Neuronal stem cell (in vitro differentiated cells): ENCODE measurements at regions not wholly inside any gene's neighbourhood (a gene's known extent, or its start where the extent isn't known, plus 50 kb on each side); places are given as distances from the start of the nearest gene placed in this dataset.

Source experiments
- DNase-seq: peaks from one replicate; pipeline ENCODE4 v3.0.0-alpha.2; 2013; ENCODE audit warnings: low spot score
- H2AFZ ChIP-seq: one replicate; pipeline ENCODE4 v1.6.1; 2013; ENCODE audit warnings: mild to moderate bottlenecking, low read length, inconsistent platforms
- H2AK5ac ChIP-seq: 2 replicates; pipeline ENCODE4 v1.6.1; 2013; ENCODE audit warnings: low read depth, mild to moderate bottlenecking, inconsistent platforms, low read length, moderate library complexity, mixed read lengths
- H2BK120ac ChIP-seq: 2 replicates; pipeline ENCODE4 v1.6.1; 2013; ENCODE audit warnings: low read depth, mild to moderate bottlenecking, inconsistent platforms, low read length, moderate library complexity, mixed read lengths
- H2BK12ac ChIP-seq: one replicate; pipeline ENCODE4 v1.6.1; 2013; ENCODE audit warnings: low read length, inconsistent platforms
- H2BK15ac ChIP-seq: 2 replicates; pipeline ENCODE4 v1.6.1; 2013; ENCODE audit warnings: mild to moderate bottlenecking, low read length, inconsistent platforms, mixed read lengths
- H2BK5ac ChIP-seq: one replicate; pipeline ENCODE4 v1.6.1; 2013; ENCODE audit warnings: inconsistent platforms, mild to moderate bottlenecking, low read length, moderate library complexity
- H3K14ac ChIP-seq: one replicate; pipeline ENCODE4 v1.6.1; 2013; ENCODE audit warnings: low read length, inconsistent platforms
- H3K18ac ChIP-seq: 2 replicates; pipeline ENCODE4 v1.6.1; 2013; ENCODE audit warnings: low read length, inconsistent platforms
- H3K23ac ChIP-seq: 2 replicates; pipeline ENCODE4 v1.6.1; 2013; ENCODE audit warnings: low read depth, mild to moderate bottlenecking, mixed read lengths, low read length, inconsistent platforms; ENCODE audit not compliant: poor library complexity
- H3K27ac ChIP-seq: replicated peaks from 3 replicates; pipeline ENCODE4 v1.5.1; 2013; ENCODE audit warnings: low read length, inconsistent platforms
- H3K27me3 ChIP-seq, 3 experiments: 2 replicates each; pipeline ENCODE4 v1.6.1; 2013; ENCODE audit warnings: low read length in 3 of 3, mild to moderate bottlenecking in 2 of 3, inconsistent platforms in 1 of 3, low read depth in 1 of 3, mixed read lengths in 1 of 3, moderate library complexity in 1 of 3; ENCODE audit not compliant: control insufficient read depth in 3 of 3, insufficient read depth in 3 of 3
- H3K36me3 ChIP-seq, 2 donors: replicated peaks in 1 of 2; 2 replicates each; pipeline ENCODE4 v1.6.1; 2013; ENCODE audit warnings: low read length in 2 of 2; ENCODE audit not compliant: control insufficient read depth in 2 of 2, insufficient read depth in 2 of 2
- H3K4ac ChIP-seq: 2 replicates; pipeline ENCODE4 v1.6.1; 2013; ENCODE audit warnings: inconsistent platforms, mild to moderate bottlenecking, low read length, moderate library complexity
- H3K4me1 ChIP-seq, 2 donors: 1 replicate in 1 of 2; 2 replicates in 1 of 2; pipeline ENCODE4 v1.6.1; 2013; ENCODE audit warnings: low read length in 2 of 2, low read depth in 1 of 2; ENCODE audit not compliant: control insufficient read depth in 2 of 2, insufficient read depth in 1 of 2
- H3K4me2 ChIP-seq: one replicate; pipeline ENCODE4 v1.6.1; 2013; ENCODE audit warnings: mild to moderate bottlenecking, low read length, inconsistent platforms; ENCODE audit not compliant: insufficient read depth, poor library complexity, severe bottlenecking
- H3K4me3 ChIP-seq, 2 donors: 2 replicates each; pipeline ENCODE4 v1.5.1; 2013; ENCODE audit warnings: low read length in 2 of 2, mild to moderate bottlenecking in 2 of 2, inconsistent platforms in 1 of 2, moderate library complexity in 1 of 2
- H3K79me1 ChIP-seq: one replicate; pipeline ENCODE4 v1.6.1; 2013; ENCODE audit warnings: low read depth, mild to moderate bottlenecking, inconsistent platforms, low read length, moderate library complexity
- H3K9ac ChIP-seq: one replicate; pipeline ENCODE4 v1.6.1; 2013; ENCODE audit warnings: mild to moderate bottlenecking, low read depth, low read length, inconsistent platforms; ENCODE audit not compliant: poor library complexity
- H3K9me3 ChIP-seq, 2 donors: replicated peaks in 1 of 2; 2 replicates each; pipeline versions ENCODE3 to v1.6.1; 2013; ENCODE audit warnings: low read length in 2 of 2, mild to moderate bottlenecking in 2 of 2, inconsistent platforms in 1 of 2, low read depth in 1 of 2, mixed read lengths in 1 of 2, moderate library complexity in 1 of 2; ENCODE audit not compliant: control insufficient read depth in 2 of 2, insufficient read depth in 1 of 2
- H4K8ac ChIP-seq: one replicate; pipeline ENCODE4 v1.6.1; 2013; ENCODE audit warnings: low read depth, mild to moderate bottlenecking, inconsistent platforms, low read length, moderate library complexity
- H4K91ac ChIP-seq: one replicate; pipeline ENCODE4 v1.6.1; 2013; ENCODE audit warnings: low read length, low read depth, mild to moderate bottlenecking, inconsistent platforms; ENCODE audit not compliant: poor library complexity
- WGBS, 2 donors: extraction: QIAGEN DNeasy Blood & Tissue Kit; methylation state at CpG; one replicate each; pipeline ENCODE4 v1.1.7; 2013; ENCODE audit warnings: missing lambda C conversion rate in 2 of 2, mixed read lengths in 1 of 2; ENCODE audit not compliant: insufficient read length in 2 of 2, insufficient replicate concordance in 1 of 2; ENCODE audit errors: extremely low coverage in 2 of 2; 5-methylcytosine and 5-hydroxymethylcytosine counted together

GRCh38 chrY:14436546-14436945, 87.8 kb upstream of the NLGN4Y start:
- Histone ChIP-seq H2BK5ac (no peak overlapping the region), H3K4ac (no peak overlapping the region), H3K4me3 (no peak overlapping the region), H4K91ac (no peak overlapping the region), H2BK120ac (no peak overlapping the region), H3K4me1 (no peaks in the 10 kb centered on the region), H3K9ac (no peak overlapping the region), H2AK5ac (no peak overlapping the region), H3K79me1 (no peaks in the 10 kb centered on the region), H2BK12ac (no peak overlapping the region), H3K23ac (no peak overlapping the region), H2BK15ac (no peak overlapping the region), H3K4me2 (no peak overlapping the region), H3K18ac (no peak overlapping the region), H3K36me3 (no peaks in the 10 kb centered on the region), H2AFZ (no peak overlapping the region), H4K8ac (no peak overlapping the region), H3K27me3 (no peaks in the 10 kb centered on the region), H3K14ac (no peak overlapping the region), H3K27ac (no peak overlapping the region), H3K9me3 (no peaks in the 10 kb centered on the region)
- no CpG with 5 or more reads among the region's 1 CpG for WGBS, 2 donors
- no peak for DNase-seq

GRCh38 chrY:14437626-14438025, 86.7 kb upstream of the NLGN4Y start:
- H2AFZ ChIP-seq = no peak overlapping the region
- H3K27me3 ChIP-seq = no peaks in the 10 kb centered on the region
- no peak overlapping the region for H3K23ac ChIP-seq
- H2BK120ac ChIP-seq = no peak overlapping the region
- no peak overlapping the region for H3K4ac ChIP-seq
- no peak overlapping the region for H3K27ac ChIP-seq
- no peaks in the 10 kb centered on the region for H3K9me3 ChIP-seq
- H4K91ac ChIP-seq = no peak overlapping the region
- no peak overlapping the region for H3K9ac ChIP-seq
- H3K4me2 ChIP-seq = no peak overlapping the region
- no peak overlapping the region for H4K8ac ChIP-seq
- DNase-seq = no peak
- no peak overlapping the region for H3K14ac ChIP-seq
- H2BK12ac ChIP-seq = no peak overlapping the region
- H3K79me1 ChIP-seq = no peaks in the 10 kb centered on the region
- no peak overlapping the region for H2BK15ac ChIP-seq
- no peak overlapping the region for H2AK5ac ChIP-seq
- H2BK5ac ChIP-seq = no peak overlapping the region
- no CpG with 5 or more reads among the region's 2 CpGs for WGBS, 2 donors
- H3K36me3 ChIP-seq = no peaks in the 10 kb centered on the region
- H3K18ac ChIP-seq = no peak overlapping the region
- H3K4me1 ChIP-seq = no peaks in the 10 kb centered on the region
- H3K4me3 ChIP-seq = no peak overlapping the region

GRCh38 chrY:14438395-14438794, 85.9 kb upstream of the NLGN4Y start:
- Histone ChIP-seq H2BK120ac (no peak overlapping the region), H2BK5ac (no peak overlapping the region), H3K79me1 (no peaks in the 10 kb centered on the region), H4K8ac (no peak overlapping the region), H3K9ac (no peak overlapping the region), H2AFZ (no peak overlapping the region), H3K9me3 (no peaks in the 10 kb centered on the region), H3K4me3 (no peak overlapping the region), H3K27ac (no peak overlapping the region), H2BK15ac (no peak overlapping the region), H3K4me1 (no peaks in the 10 kb centered on the region), H3K27me3 (no peaks in the 10 kb centered on the region), H3K4ac (no peak overlapping the region), H4K91ac (no peak overlapping the region), H3K4me2 (no peak overlapping the region), H3K23ac (no peak overlapping the region), H3K14ac (no peak overlapping the region), H2AK5ac (no peak overlapping the region), H2BK12ac (no peak overlapping the region), H3K36me3 (no peaks in the 10 kb centered on the region), H3K18ac (no peak overlapping the region)
- no CpG with 5 or more reads among the region's 1 CpG for WGBS, 2 donors
- no peak for DNase-seq

GRCh38 chrY:14444550-14444949, 79.8 kb upstream of the NLGN4Y start:
- no peak overlapping the region for H2BK12ac ChIP-seq
- H3K79me1 ChIP-seq = no peaks in the 10 kb centered on the region
- no peak overlapping the region for H4K8ac ChIP-seq
- DNase-seq = no peak
- no peaks in the 10 kb centered on the region for H3K4me1 ChIP-seq
- H3K4me3 ChIP-seq = no peak overlapping the region
- H2BK120ac ChIP-seq = no peak overlapping the region
- no peak overlapping the region for H2AK5ac ChIP-seq
- no peak overlapping the region for H4K91ac ChIP-seq
- no peak overlapping the region for H3K23ac ChIP-seq
- no peak overlapping the region for H3K18ac ChIP-seq
- no peak overlapping the region for H2BK15ac ChIP-seq
- no peaks in the 10 kb centered on the region for H3K9me3 ChIP-seq
- H3K4me2 ChIP-seq = no peak overlapping the region
- no peak overlapping the region for H3K4ac ChIP-seq
- no peak overlapping the region for H2BK5ac ChIP-seq
- H3K36me3 ChIP-seq = no peaks in the 10 kb centered on the region
- H3K27ac ChIP-seq = no peak overlapping the region
- H3K14ac ChIP-seq = no peak overlapping the region
- no CpG with 5 or more reads among the region's 4 CpGs for WGBS, 2 donors
- no peaks in the 10 kb centered on the region for H3K27me3 ChIP-seq
- no peak overlapping the region for H2AFZ ChIP-seq
- H3K9ac ChIP-seq = no peak overlapping the region
